T1000 (cell line): ENCODE measurements at regions not wholly inside any gene's neighbourhood (a gene's known extent, or its start where the extent isn't known, plus 50 kb on each side); places are given as distances from the start of the nearest gene placed in this dataset.
"Not testable (repeated sequence)": the region's sequence is repeated elsewhere in the genome, so short reads cannot be mapped to it uniquely, and the experiment has no call there.

ENCODE experiments used
- DNase-seq: peaks from one replicate; lab custom pipeline; 2025; ENCODE audit warnings: mixed read lengths; lab: John Stamatoyannopoulos, UW

DNA sequence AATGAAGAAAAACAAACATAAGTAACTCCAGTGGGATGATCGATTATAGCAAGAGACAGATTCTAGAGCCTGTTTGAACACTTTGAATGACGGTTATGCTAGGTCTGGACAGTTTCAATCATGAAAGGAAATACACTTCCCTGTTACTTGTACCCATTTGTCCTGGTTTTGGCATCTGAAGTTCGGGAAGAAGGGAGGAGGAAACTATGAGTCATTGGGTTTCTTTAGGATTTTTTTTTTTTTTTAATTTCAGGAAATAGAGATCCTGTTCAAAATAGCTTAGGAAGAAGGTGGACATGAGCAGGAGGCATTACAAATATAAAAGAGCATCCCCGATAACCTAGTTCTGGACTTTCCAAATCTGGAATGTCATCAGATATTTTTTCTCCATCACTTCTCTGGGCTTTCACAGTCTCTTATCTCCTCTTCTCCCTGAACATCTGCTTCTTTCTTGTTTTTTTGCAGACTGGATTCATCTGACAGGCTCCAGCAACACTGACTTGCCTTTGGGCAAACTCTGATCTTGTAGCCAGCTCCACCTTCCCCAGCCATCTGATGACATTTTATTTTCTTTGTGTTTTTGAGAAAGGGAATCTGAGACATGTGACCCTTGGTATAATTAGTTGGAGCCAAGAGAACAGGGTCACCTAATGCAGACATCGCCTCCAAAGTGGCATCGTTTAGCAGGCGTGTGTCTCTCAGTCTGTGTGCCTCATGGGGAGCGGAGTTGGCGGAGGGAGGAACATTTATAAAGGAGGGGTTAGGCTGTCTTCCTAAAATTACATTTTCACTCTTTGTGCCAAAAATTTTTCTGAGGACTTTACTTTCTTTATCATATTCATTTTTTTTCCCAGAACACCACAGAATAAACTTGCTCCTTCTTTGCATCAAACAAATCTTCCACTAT is 195.3 kb upstream of the EPHA4 start:
- DNase-seq, result no peak

- DNase-seq, result no peak
Measured at GRCh38 chr2:221762496-221762895, 190.4 kb upstream of the EPHA4 start.

DNA sequence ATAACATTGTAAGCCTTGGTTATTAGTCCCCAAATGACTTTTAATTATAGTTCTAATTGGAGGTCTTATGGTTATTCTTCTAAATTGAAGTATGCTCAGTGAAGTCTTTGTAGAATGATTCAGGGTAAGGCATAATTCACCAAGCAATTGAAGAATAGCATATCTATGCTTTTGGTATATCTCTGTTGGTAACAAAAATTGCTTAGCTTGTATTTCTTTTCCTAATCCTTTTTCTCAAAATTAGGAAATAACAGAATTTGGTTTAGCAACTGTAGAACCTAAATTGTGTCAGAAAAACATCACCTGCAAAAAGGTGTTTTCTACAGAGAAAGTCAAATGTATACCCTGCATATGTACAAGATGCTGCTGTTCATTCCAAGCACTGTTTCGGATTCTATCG is 189.2 kb upstream of the EPHA4 start:
- no peak for DNase-seq

GRCh38 chr2:221758076-221758475 is 186.0 kb upstream of the EPHA4 start:
- DNase-seq, result no peak

DNA sequence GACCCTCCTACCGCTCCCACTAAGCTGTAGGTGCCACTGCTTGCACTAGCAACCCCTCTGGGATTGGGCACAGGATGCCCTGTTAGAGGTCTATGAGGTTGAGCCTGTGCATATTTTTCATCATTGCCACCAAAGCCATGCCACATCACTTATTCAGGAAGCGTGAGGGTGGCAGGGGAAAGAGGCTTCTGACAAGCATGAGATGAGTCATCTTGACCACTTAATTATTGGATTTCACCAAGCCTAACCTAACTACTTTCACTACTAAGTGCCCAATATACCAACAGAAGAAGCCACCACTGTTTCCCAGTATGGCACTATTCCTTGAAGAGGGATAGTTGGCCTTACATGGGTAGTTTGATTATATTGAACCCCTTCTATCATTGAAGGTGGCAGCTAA is 181.3 kb upstream of the EPHA4 start:
- no peak for DNase-seq

- no peak for DNase-seq
Measured at GRCh38 chr2:221752781-221753180, 180.7 kb upstream of the EPHA4 start.

DNA sequence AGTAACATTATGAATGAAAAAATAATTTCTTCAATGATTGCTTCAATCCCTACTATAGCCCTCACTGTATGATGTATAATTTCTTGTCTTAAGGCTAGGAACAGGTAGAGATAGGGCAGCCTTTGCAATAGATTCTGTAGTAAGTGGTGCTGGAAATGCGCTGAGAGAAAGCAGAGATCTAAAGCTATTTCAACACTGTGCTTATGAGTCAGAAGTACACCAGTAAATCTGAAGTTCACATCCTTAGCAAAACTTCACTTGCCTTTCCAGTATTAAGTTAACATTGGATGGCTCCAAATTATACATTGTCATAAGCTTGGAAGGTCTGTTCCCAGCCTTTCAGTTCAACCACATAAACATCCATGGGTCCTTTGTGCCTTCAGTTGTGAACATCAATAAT is 178.2 kb upstream of the EPHA4 start:
- no peak for DNase-seq

GRCh38 chr2:221747289-221747972 is 175.3 kb upstream of the EPHA4 start:
- no peak for DNase-seq

DNA sequence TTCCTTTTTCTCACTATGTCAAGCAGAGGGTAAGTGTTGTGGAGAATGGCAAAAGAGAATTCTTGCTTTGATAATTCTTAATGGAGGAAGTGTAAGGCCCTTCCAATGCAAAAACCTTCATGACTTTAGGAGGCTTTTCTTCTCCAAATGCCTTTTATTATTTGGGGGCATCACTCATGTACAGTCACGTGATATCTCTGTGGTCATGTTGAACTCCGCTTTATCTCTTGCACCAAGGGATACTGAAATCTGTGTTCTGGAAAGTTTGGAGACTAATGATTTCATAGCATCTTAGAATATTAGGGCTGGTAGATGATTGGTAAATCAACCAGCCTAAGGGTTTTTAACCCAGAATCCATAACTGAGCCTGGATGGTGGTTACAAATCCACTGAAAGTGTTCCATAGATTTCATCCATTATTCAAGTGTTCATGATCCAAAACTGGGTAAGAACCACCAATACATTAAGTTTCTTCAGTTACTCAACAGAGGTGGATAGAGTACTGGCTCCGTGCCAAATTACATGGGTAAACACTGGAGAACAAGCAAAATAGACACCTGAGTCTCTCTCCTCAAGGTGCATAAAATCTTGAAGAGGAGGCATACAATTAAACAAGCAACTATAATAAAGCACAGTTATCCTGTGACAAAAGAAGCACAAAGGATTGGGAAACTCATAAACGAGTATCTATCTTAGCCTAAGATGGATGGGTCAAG is 169.6 kb upstream of the EPHA4 start:
- DNase-seq, result no peak

- no peak for DNase-seq
Measured at GRCh38 chr2:221731432-221732145, 159.5 kb upstream of the EPHA4 start.

DNA sequence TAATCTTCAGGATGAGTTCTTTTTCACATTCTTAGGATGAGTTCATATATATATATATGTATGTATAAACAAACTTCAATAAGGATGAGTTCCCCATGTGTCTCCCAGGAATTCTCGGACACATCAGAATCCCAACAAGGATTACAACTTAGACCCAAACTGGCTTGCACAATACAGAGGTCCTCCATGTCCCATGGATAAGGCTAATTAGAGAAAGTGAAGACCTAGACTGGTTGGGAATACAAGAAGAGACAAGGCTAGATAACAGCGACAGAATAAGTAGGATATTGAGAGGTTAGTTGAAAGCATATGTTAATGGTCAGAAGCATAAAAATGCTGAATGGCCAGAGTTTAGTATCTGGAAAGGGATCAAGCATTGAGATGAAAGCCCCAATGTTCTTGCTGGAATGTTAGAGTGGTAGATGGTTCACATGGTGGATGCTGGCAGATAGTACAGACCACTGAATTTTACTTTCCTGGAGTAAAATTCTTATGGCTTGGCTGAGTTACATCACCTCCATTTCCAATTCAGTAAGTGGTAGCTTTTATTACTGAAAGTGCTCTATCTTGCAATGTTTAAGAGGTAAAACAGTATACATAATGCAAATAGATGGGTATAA is 154.9 kb upstream of the EPHA4 start:
- no peak for DNase-seq

GRCh38 chr2:221724631-221725203 is 152.6 kb upstream of the EPHA4 start:
- no peak for DNase-seq

GRCh38 chr2:221724117-221724516 is 152.0 kb upstream of the EPHA4 start:
- not testable (repeated sequence) for DNase-seq

- DNase-seq, result no peak
Measured at GRCh38 chr2:221716426-221717303, 144.6 kb upstream of the EPHA4 start.

DNA sequence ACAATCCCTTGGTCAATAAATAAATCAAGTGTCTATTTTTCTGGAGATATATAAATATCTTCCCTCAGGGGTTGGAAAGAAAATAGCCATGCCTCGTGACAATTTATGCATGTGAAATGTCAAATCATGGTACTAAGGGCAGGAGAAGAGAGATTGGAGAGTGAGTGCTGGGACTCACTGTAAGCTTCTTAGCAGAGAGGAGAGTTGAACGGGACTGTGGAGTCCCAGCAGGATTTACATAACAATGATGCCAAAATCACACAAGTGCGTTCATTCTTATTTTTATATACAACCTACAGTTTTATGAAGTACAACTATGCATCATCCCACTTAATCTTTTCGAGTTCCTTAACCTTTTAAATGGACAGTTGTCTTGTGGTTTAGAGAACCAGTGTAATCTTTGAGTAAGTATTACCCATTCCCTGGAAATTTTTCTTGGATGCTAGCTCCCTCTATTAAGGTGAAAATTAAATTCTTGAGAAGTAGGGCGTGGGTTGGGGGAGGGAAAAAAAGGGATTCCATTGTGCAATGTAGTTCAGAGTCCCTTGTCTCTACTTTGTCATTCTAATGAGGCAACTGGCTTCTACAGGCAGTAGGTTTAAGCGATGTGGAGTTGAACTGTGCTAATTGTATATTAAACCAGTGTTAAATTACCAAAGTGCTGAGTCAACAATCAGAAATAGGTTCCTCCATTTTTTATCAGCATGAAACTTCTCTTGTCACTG is 143.6 kb upstream of the EPHA4 start:
- DNase-seq, result no peak

DNA sequence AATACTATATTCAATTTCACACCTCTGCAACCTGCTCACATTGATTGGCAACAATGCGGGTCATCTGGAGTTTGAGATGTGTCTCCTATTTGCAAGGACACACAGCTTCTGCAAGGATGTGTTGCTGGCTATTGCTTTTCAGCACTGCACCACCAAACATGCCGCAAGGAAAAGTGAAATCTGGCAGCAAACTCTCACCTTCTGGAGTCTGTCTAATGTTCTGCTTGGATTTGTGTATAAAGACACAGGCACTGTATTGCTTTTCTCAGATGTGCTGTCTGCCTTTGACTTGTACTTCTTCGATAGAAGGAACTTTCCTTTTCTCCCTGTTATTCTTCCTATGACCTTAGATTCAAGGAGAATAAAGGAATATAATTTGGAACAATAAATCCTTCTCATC is 138.6 kb upstream of the EPHA4 start:
- no peak for DNase-seq

- DNase-seq, result no peak
Measured at GRCh38 chr2:221708902-221709301, 136.8 kb upstream of the EPHA4 start.

DNA sequence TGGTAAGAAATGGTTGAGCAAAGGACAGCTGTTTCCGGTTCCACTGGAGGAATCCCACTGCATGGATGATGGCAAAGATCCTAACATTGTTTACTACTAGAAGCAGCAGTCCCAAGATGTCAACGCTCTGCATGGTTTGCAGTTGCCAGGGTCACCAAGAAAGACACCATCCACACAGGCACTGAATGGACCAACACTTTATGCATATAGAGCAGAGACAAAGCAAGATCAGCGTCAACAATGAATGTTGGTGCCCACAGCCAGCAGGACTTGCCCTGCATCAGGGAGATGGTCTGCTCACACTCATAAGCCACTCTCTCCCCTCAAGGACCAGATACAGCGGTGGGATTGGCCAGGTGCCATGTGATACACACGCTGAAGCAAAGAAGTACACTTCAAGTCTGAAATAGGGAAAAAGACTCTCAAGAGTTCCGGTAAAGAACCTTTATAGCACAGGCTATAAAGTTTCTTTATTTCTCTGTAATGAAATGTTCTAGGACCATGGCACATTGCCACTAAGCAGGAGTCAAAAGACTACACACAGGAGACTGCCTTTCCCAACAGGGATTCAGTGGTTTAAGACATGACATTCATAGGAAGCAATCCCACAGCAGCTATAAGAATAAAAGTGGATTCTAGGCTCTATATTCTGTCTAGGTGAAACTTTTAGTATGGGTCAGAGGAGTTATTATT is 133.2 kb upstream of the EPHA4 start:
- DNase-seq, result no peak

DNA sequence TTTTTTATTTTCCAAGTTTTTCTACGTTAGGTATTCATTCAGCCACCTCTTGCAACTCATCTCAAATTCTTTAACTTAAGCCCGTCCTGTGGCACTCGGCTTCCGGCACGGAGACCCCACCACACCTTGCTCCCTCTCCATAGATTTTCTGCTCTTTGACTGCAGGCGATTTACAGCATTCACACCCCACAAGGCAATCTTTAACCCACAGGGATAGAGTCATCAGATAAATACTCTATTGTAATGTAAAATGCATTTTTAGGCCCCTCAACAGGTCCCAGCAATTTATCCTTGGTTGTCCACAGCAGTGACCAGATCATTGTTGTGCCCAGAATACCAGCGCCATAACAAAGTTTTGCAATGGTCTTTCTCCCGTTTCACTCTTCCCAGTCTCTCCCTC is 132.3 kb upstream of the EPHA4 start:
- no peak for DNase-seq
